ENCODE measurements at regions not wholly inside any gene's neighbourhood (a gene's known extent, or its start where the extent isn't known, plus 50 kb on each side); places are given as distances from the start of the nearest gene placed in this dataset.
"Not testable (repeated sequence)": the region's sequence is repeated elsewhere in the genome, so short reads cannot be mapped to it uniquely, and the experiment has no call there.

- POLR2A ChIA-PET, result interaction anchor here (0.6 kb wide), 2 partner anchors 66 to 110 kb away, joined by 3 to 6 read pairs; no protein-coding TSS in a partner anchor
Measured at GRCh38 chr2:207233141-207233540, 67.4 kb upstream of the KLF7 start.

GRCh38 chr2:207233731-207234130 is 68.0 kb upstream of the KLF7 start:
- no TSS peak for BruUV-seq (replicated peaks)
- ATAC-seq (no peak), DNase-seq (ENCODE audit: low read depth, low spot score) (no peak)
- Histone ChIP-seq H3K4me1 (ENCODE audit: control insufficient read depth, insufficient read depth, low read length) (no peaks in the 10 kb centered on the region), H3K27me3 (ENCODE audit: control insufficient read depth, insufficient read depth, low read length) (no peaks in the 10 kb centered on the region), H3K9me3 (ENCODE audit: control insufficient read depth, insufficient read depth, low read depth, low read length) (no peaks in the 10 kb centered on the region), H3K27ac (ENCODE audit: low read length) (no peak overlapping the region), H3K36me3 (ENCODE audit: control insufficient read depth, insufficient read depth, low read length) (no peaks in the 10 kb centered on the region), H3K4me3 (ENCODE audit: low read depth in 2 of 2, low read length in 2 of 2) (no peak overlapping the region)
- CTCF ChIA-PET, result no interaction called here
- intact Hi-C loops (cut with micrococcal nuclease; ENCODE audit: unreplicated experiment) (no loop called here), in situ Hi-C loops (cut with HindIII; ENCODE audit: low pct_unique_long_range_greater_than_20kb, low sequenced_read_pairs) (no loop called here)
- no peak for TF ChIP-seq REST (IDR thresholded peaks at IDR 0.05; ENCODE audit: insufficient read depth in 1 of 2, low read depth in 2 of 2, low read length in 1 of 2)
- peak; percentile 32; the same call in 1 of the 2 replicates for TF ChIP-seq TCF7L2 (IDR thresholded peaks at IDR 0.05; ENCODE audit: low read depth, low read length)
- TF ChIP-seq POLR2AphosphoS5 (IDR thresholded peaks at IDR 0.05; ENCODE audit: low read depth, low read length), result no peak
- TF ChIP-seq CTCF (IDR thresholded peaks at IDR 0.05), result no peak
- no peak for TF ChIP-seq SIN3A (IDR thresholded peaks at IDR 0.05; ENCODE audit: borderline replicate concordance, insufficient read depth, low read depth, low read length)
- POLR2A ChIA-PET, result no interaction called here

More at GRCh38 chr2:207233141-207233540, 67.4 kb upstream of the KLF7 start:
- intact Hi-C loops (cut with micrococcal nuclease; ENCODE audit: unreplicated experiment); H3K4me1 ChIP-seq (ENCODE audit: control insufficient read depth, insufficient read depth, low read length); H3K4me3 ChIP-seq (ENCODE audit: low read depth in 2 of 2, low read length in 2 of 2); H3K9me3 ChIP-seq (ENCODE audit: control insufficient read depth, insufficient read depth, low read depth, low read length); H3K27ac ChIP-seq (ENCODE audit: low read length); ATAC-seq; H3K36me3 ChIP-seq (ENCODE audit: control insufficient read depth, insufficient read depth, low read length); in situ Hi-C loops (cut with HindIII; ENCODE audit: low pct_unique_long_range_greater_than_20kb, low sequenced_read_pairs); H3K27me3 ChIP-seq (ENCODE audit: control insufficient read depth, insufficient read depth, low read length); DNase-seq (ENCODE audit: low read depth, low spot score); BruUV-seq (replicated peaks): not testable (repeated sequence)
- CTCF ChIA-PET, result interaction anchor here (0.6 kb wide), 2 partner anchors 22 to 24 kb away, joined by 3 read pairs; no protein-coding TSS in a partner anchor

- BruUV-seq (replicated peaks), result no TSS peak
- Histone ChIP-seq H3K27ac (ENCODE audit: low read length) (no peak overlapping the region), H3K36me3 (ENCODE audit: control insufficient read depth, insufficient read depth, low read length) (no peaks in the 10 kb centered on the region), H3K9me3 (ENCODE audit: control insufficient read depth, insufficient read depth, low read depth, low read length) (no peaks in the 10 kb centered on the region), H3K27me3 (ENCODE audit: control insufficient read depth, insufficient read depth, low read length) (no peaks in the 10 kb centered on the region), H3K4me3 (ENCODE audit: low read depth in 2 of 2, low read length in 2 of 2) (no peak overlapping the region), H3K4me1 (ENCODE audit: control insufficient read depth, insufficient read depth, low read length) (no peaks in the 10 kb centered on the region)
- ChIA-PET POLR2A (no interaction called here), CTCF (no interaction called here)
- TF ChIP-seq TCF7L2 (IDR thresholded peaks at IDR 0.05; ENCODE audit: low read depth, low read length), result no peak
- TF ChIP-seq REST (IDR thresholded peaks at IDR 0.05; ENCODE audit: insufficient read depth in 1 of 2, low read depth in 2 of 2, low read length in 1 of 2), result no peak
- TF ChIP-seq SIN3A (IDR thresholded peaks at IDR 0.05; ENCODE audit: borderline replicate concordance, insufficient read depth, low read depth, low read length), result no peak
- no peak for TF ChIP-seq CTCF (IDR thresholded peaks at IDR 0.05)
- no peak for TF ChIP-seq POLR2AphosphoS5 (IDR thresholded peaks at IDR 0.05; ENCODE audit: low read depth, low read length)
- in situ Hi-C loops (cut with HindIII; ENCODE audit: low pct_unique_long_range_greater_than_20kb, low sequenced_read_pairs), result no loop called here
- intact Hi-C loops (cut with micrococcal nuclease; ENCODE audit: unreplicated experiment), result no loop called here
- no peak for DNase-seq (ENCODE audit: low read depth, low spot score)
- ATAC-seq, result no peak
Measured at GRCh38 chr2:207235621-207236020, 69.9 kb upstream of the KLF7 start.

All from Panc1 (cell line).